ENCODE measurements at regions not wholly inside any gene's neighbourhood (a gene's known extent, or its start where the extent isn't known, plus 50 kb on each side); places are given as distances from the start of the nearest gene placed in this dataset.

DNA sequence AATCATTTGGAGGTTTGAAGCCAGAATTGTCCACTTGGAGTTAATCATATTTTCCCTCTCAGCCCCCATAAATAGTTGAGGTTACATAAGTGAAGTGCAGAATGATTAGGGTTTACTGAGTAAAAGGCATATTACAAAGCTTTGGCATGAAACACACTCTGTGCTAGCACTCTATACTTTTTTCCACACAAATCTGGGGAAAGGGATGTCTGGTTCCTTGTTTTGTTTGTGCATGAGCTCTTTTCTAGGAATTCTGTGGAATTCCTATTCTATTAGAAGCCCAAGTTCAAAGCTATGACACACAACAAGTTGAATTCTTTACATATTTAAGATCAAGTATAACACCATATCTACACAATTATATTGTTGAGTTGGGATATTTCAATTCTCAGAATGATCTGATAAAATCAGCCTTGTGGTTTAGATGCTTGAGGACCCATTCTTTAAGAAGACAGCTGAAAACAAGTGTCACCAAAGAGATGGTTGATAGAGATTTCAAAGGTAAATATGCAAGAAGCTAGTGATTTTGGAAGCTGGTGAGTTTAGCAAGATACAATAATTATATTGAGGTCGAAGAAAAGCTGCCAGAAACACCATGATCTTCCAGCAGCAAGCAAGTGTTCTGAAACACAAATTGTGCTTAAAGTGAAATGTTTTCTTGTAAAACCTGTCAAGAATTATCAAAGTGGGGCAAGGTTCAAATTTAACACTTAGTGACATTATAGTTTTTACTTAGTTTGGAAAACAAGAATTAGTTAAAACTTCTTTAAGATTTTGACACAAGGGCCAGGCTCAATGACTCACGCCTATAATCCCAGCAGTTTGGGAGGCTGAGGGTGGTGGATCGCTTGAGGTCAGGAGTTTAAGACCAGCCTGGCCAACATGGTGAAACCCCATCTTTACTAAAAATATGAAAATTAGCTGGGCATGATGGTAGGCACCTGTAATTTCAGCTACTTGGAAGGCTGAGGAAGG, 122.6 kb downstream of the INHBA start:
- no peaks in the 10 kb centered on the region for H3K36me3 ChIP-seq (ENCODE audit: low read length)
- no peaks in the 10 kb centered on the region for H3K27me3 ChIP-seq (ENCODE audit: low read length)
- H3K9ac ChIP-seq (ENCODE audit: low read length) = no peak overlapping the region
- TF ChIP-seq EZH2phosphoT487 (conservative IDR thresholded peaks at IDR 0.05; ENCODE audit: low read length) = no peak
- TF ChIP-seq, protein P1, sequence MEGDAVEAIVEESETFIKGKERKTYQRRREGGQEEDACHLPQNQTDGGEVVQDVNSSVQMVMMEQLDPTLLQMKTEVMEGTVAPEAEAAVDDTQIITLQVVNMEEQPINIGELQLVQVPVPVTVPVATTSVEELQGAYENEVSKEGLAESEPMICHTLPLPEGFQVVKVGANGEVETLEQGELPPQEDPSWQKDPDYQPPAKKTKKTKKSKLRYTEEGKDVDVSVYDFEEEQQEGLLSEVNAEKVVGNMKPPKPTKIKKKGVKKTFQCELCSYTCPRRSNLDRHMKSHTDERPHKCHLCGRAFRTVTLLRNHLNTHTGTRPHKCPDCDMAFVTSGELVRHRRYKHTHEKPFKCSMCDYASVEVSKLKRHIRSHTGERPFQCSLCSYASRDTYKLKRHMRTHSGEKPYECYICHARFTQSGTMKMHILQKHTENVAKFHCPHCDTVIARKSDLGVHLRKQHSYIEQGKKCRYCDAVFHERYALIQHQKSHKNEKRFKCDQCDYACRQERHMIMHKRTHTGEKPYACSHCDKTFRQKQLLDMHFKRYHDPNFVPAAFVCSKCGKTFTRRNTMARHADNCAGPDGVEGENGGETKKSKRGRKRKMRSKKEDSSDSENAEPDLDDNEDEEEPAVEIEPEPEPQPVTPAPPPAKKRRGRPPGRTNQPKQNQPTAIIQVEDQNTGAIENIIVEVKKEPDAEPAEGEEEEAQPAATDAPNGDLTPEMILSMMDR (IDR thresholded peaks at IDR 0.05; ENCODE audit: insufficient read depth, low read length, poor library complexity, severe bottlenecking) = no peak
- no peaks in the 10 kb centered on the region for H4K20me1 ChIP-seq (ENCODE audit: low read depth, low read length)
- H3K27ac ChIP-seq (ENCODE audit: low read depth, low read length) = no peak overlapping the region
- no peak overlapping the region for H3K4me3 ChIP-seq (ENCODE audit: insufficient read depth, low read length, poor library complexity, severe bottlenecking)
- no peaks in the 10 kb centered on the region for H3F3A ChIP-seq (ENCODE audit: insufficient read depth)
- no peak overlapping the region for H2AFZ ChIP-seq (ENCODE audit: low read depth, low read length, severe bottlenecking)
- no peak overlapping the region for H3K4me2 ChIP-seq (ENCODE audit: low read depth, low read length, poor library complexity, severe bottlenecking)
- H3K9me2 ChIP-seq (replicated peaks; ENCODE audit: insufficient read depth, low read length) = no peaks in the 10 kb centered on the region
- H3K9me3 ChIP-seq (ENCODE audit: insufficient read depth, low read length) = no peaks in the 10 kb centered on the region
- H3K79me2 ChIP-seq (ENCODE audit: insufficient read depth, low read length) = no peaks in the 10 kb centered on the region

DNA sequence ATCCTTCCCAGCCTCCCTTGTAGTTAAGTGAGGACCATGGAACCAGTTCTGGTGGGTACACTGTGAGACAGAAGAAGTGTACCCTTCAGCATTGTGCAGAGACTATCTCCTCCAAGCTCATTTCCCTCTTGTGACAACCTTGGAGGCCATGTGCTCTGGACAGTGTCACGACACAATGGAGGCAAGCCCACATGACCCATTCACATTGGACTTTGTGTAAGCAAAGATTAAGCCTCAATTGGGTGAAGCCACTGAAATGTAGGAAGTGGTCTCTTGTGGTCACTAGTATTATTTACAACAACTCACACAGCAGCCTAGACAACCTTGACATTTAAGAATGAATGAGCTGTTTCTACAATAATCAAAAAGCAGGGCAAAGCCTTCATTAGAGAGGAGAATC, 124.2 kb downstream of the INHBA start:
- no peaks in the 10 kb centered on the region for H3K9me3 ChIP-seq (ENCODE audit: insufficient read depth, low read length)
- no peak overlapping the region for H3K4me2 ChIP-seq (ENCODE audit: low read depth, low read length, poor library complexity, severe bottlenecking)
- H3K9ac ChIP-seq (ENCODE audit: low read length) = no peak overlapping the region
- no peaks in the 10 kb centered on the region for H3F3A ChIP-seq (ENCODE audit: insufficient read depth)
- no peak overlapping the region for H3K27ac ChIP-seq (ENCODE audit: low read depth, low read length)
- no peak overlapping the region for H3K4me3 ChIP-seq (ENCODE audit: insufficient read depth, low read length, poor library complexity, severe bottlenecking)
- TF ChIP-seq, protein P1 (IDR thresholded peaks at IDR 0.05; ENCODE audit: insufficient read depth, low read length, poor library complexity, severe bottlenecking) = no peak
- TF ChIP-seq EZH2phosphoT487 (conservative IDR thresholded peaks at IDR 0.05; ENCODE audit: low read length) = no peak
- no peaks in the 10 kb centered on the region for H3K79me2 ChIP-seq (ENCODE audit: insufficient read depth, low read length)
- H3K9me2 ChIP-seq (replicated peaks; ENCODE audit: insufficient read depth, low read length) = no peaks in the 10 kb centered on the region
- H2AFZ ChIP-seq (ENCODE audit: low read depth, low read length, severe bottlenecking) = no peak overlapping the region
- H3K27me3 ChIP-seq (ENCODE audit: low read length) = no peaks in the 10 kb centered on the region
- no peaks in the 10 kb centered on the region for H3K36me3 ChIP-seq (ENCODE audit: low read length)
- no peaks in the 10 kb centered on the region for H4K20me1 ChIP-seq (ENCODE audit: low read depth, low read length)

DNA sequence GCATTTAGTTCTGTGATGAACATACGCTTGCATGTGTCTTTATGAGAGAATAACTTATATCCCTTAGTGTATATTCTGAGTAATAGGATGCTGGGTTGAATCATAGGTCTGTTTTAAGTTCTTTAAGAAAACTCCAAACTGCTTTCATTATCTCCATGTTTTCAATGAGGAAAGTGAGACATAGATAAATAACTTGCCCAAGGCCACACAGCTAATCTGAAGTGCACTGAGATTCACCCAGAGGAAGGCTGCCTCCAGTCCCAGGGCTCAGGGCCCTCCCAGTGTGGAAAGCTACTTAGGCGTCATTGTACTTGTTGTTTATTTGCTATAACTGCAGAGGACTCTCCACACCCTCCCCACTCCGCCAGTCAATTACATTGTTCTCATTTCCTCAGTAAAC, 126.7 kb downstream of the INHBA start:
- Histone ChIP-seq H3K9me3 (ENCODE audit: insufficient read depth, low read length) (no peaks in the 10 kb centered on the region), H3K9me2 (replicated peaks; ENCODE audit: insufficient read depth, low read length) (no peaks in the 10 kb centered on the region), H3K9ac (ENCODE audit: low read length) (no peak overlapping the region), H3K4me2 (ENCODE audit: low read depth, low read length, poor library complexity, severe bottlenecking) (no peak overlapping the region), H4K20me1 (ENCODE audit: low read depth, low read length) (no peaks in the 10 kb centered on the region), H2AFZ (ENCODE audit: low read depth, low read length, severe bottlenecking) (no peak overlapping the region), H3K27me3 (ENCODE audit: low read length) (no peaks in the 10 kb centered on the region), H3K4me3 (ENCODE audit: insufficient read depth, low read length, poor library complexity, severe bottlenecking) (no peak overlapping the region), H3K36me3 (ENCODE audit: low read length) (no peaks in the 10 kb centered on the region), H3F3A (ENCODE audit: insufficient read depth) (no peaks in the 10 kb centered on the region), H3K79me2 (ENCODE audit: insufficient read depth, low read length) (no peaks in the 10 kb centered on the region), H3K27ac (ENCODE audit: low read depth, low read length) (no peak overlapping the region)
- TF ChIP-seq, protein P1 (IDR thresholded peaks at IDR 0.05; ENCODE audit: insufficient read depth, low read length, poor library complexity, severe bottlenecking) = no peak

Data from SU-DHL-6 (cell line).